EH (cell line): ENCODE measurements at regions not wholly inside any gene's neighbourhood (a gene's known extent, or its start where the extent isn't known, plus 50 kb on each side); places are given as distances from the start of the nearest gene placed in this dataset.
A peak's percentile ranks its signal among the peaks of the same experiment; 100 is the strongest.
"Not testable (repeated sequence)": the region's sequence is repeated elsewhere in the genome, so short reads cannot be mapped to it uniquely, and the experiment has no call there.

Source experiments
- DNase-seq: peaks from one replicate; pipeline ENCODE4 v3.0.0-alpha.2; 2015; ENCODE audit warnings: low read depth

GRCh38 chr4:12692815-12693214 lies 791.3 kb downstream of the RAB28 start:
- no peak for DNase-seq

DNA sequence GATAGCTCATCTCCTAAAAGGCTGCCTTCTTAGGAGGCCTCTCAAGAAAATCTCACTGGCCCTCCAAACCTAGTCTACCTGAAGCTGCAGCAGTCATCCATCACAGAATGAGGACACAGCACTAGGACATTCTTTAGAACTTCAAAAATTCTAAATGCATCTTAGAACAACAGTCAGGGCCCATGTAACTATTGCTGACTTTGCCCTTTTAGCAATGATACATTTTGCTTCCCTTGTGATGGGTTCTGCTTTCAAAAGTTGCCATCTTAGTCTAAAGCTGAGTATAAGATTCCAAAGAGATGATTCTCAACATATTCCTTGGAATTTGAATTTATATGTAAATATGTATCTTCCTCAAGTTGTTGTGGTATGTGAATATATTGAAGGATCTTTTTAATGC lies 793.0 kb downstream of the RAB28 start:
- DNase-seq: no peak

DNA sequence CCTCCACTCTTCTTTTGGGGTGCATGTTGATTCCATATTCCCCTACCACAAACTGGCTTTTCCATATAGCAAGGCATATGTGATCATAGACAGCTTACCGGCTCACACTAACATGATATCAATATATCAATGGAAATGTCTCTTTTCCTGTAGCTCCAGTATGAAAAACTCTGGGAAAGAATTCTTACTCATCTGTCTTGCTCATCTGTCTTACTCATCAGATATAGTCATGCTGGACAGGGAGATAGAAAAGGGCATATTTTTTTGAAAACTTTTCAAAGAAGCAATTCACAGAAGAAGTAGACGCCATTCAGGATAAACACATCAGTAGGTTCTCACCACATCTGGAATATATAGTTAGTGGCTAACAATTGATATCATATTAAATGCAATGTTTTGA lies 794.7 kb downstream of the RAB28 start:
- no peak for DNase-seq

- DNase-seq: no peak
These were observed 804.9 kb downstream of the RAB28 start for GRCh38 chr4:12679217-12679616.

GRCh38 chr4:12674184-12674583 lies 810.0 kb downstream of the RAB28 start:
- no peak for DNase-seq

DNA sequence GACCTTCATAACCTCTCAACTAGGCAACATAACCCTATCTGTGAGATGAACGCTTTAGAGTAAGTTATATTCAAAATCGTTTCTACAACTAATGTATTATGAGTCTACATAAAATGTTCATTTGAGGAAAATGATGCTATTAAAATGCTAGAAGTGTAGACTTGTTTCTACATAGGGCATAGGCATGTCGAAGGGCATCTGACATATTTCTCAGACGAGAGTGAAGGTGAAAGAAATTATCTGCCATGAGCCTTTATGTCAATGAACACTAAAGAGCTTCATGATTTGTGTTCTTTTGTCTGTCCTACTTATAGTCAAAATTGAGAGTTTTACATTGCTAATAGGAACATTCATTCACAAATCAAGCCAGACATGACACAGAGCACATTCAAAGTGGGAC lies 811.8 kb downstream of the RAB28 start:
- DNase-seq: no peak

GRCh38 chr4:12658146-12658545 lies 826.0 kb downstream of the RAB28 start:
- DNase-seq: no peak

DNA sequence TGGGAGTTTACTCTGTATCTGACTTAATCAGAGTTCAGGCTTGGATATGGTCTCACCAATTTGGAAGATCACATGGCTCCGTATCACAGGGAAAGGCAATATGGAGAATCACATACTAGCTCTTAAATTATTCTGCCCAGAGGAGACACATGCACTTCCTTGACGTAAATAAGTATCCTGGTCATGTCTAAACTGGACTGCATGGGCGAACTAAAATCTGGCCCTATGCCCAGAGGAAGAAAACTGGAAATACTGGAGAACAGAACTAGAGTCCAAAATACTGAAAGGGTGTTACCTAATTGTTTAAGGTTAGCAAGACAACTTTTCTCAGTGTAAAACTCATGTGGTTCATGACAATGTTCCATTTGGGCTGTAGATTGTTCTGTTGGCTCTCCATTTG lies 832.3 kb downstream of the RAB28 start:
- DNase-seq: no peak

DNA sequence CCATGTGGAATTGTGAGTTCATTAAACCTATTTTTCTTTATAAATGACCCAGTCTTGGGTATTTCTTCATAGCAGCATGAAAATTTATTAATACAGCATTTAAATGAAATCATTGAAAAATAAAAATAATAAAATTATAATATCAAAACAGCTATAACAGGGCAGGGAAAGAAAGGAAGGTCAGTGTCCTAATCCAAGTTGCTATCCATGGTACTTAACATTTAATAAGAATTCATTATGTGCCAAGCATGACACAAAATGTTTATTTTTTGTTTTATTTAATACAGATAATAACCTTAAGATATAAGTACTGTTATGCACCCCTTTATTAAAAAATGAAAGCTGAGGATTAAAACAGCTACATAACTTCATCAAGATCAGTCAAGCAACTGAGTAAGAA lies 838.4 kb downstream of the RAB28 start:
- no peak for DNase-seq

DNA sequence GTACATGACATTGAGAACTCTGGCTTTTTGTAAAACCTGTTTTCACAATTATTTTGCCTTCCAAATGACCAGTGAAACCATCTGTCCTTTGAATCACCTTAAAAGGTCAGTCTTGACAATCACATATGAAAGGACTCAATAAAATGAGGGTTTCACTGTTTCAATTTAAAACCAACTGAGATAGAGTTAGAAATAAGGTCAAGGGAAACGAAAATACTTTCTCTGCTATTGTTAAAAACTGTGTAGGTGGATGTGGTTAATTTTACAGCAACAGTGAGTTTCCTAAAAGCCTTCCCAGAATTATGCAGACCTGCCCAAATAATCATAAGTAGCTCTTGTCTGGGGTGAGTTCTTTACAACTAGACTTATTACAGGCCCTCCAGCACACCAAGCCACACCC lies 839.9 kb downstream of the RAB28 start:
- DNase-seq: no peak

DNA sequence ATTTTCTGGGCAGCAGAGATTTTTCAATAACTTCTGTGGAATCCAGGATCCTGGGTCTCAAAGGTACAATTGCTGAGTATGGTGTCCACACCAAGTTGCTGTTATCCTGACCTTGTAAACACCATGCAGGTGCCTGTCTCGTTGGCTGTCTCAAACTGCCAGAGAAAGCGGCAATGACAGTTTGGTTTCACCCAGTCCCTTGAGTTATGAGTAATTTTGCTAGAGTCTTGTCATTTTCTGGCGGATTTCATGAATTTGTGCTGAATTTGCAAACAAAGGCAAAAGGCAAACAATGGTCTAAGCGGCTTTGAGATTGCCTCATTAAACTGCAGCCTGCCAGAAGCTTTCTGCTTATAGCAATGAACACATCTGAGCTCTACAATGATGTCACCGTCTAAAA lies 847.9 kb downstream of the RAB28 start:
- DNase-seq: no peak

DNA sequence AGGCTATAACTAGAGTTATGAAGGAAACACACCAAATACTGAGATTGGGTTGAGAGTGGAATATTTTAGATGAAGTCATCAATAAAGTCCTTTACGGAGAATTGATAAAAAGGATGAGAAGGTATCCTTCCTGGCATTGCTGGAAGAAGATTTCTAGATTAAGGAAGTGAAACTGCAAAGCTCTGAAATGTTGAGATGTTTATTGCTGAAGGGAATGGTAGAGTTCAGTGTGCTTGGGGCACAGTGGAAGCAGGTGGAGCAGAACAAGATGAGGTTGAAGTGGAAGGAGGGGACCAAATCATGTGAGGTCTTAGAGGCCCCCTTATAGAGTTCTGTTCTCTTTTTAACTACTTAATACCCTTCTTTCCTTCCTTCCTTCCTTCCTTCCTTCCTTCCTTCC lies 848.5 kb downstream of the RAB28 start:
- no peak for DNase-seq

DNA sequence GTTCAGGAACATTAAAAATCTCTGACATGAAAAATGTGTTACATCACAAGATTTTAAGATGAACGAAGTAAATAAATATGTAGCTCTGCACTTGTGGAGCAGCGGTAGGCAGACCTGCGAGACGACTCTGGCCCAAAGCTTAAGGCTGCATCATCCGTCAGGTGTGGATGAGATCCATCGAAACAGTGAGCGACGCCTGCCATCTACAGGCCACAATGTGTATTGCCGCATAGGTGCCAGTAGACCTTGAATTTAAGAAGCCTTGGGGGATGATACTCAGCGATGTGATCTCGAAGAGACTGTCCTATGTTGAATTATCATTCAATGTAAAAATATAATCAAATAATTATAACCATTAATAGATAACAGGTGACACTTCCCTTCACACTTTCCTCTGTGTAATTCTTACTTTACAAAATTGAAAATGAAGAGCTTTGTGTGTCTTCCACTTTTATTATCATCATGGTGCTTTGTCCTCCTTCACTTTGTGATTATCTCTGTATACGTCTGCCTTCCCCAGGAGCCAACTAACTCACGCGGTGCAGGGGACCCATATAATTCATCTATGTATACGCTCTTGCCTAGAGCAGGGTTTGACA lies 851.0 kb downstream of the RAB28 start:
- peak; percentile 49 for DNase-seq

DNA sequence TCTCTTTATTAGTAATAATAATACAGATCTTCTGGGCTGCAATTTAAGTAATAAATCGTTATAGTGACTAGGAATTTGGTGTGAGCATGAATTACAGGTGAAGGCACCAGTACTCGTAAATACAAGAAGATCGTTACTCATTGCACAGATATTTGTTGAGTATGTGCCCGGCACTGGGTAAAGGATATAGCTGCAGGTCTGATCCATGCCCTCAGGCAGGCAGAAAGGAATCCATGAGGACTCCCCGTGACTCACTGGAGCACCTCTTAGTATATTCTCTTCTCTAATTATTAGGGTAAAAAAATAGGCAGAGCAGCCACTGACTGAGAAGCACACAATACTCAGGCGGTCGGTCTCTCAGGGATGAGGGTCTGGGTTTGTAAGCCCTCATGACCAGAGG lies 868.3 kb downstream of the RAB28 start:
- DNase-seq: no peak

DNA sequence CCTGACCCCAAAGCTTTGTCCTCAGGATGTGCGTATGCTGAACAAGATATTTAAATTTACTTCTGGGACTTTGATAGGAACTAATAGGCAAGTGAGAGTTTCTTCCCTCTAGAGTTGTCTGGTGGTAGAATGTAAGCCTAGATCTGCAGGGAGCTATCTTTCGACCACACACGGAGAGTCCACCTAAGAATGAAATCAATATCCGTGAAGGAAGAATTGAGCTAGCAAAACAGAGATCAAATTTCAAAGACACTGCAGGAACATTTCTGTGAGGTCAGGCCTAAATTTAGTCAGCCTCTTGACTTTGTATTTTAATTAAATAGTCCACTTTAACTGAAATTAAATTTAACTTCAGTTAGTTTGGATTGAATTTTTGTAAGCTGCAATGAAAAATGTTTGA lies 871.3 kb downstream of the RAB28 start:
- no peak for DNase-seq

GRCh38 chr4:12609212-12609875 lies 874.8 kb downstream of the RAB28 start:
- not testable (repeated sequence) for DNase-seq

DNA sequence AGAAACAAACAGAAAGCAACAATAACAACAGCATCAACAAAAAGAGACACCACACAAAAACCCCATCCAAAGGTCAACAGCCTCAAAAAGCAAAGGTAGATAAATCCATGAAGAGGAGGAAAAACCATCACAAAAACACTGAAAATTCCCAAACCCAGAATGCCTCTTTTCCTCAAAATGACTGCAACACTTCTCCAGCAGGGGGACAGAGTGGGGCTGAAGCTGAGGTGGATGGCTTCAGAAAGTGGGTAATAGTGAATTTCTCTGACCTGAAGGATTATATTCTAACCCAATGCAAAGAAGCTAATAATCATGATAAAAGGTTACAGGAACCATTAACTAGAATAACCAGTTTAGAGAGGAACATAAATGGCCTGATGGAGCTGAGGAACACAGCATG lies 888.2 kb downstream of the RAB28 start:
- DNase-seq: no peak

- DNase-seq: no peak
These were observed 888.7 kb downstream of the RAB28 start for GRCh38 chr4:12595489-12595888.

DNA sequence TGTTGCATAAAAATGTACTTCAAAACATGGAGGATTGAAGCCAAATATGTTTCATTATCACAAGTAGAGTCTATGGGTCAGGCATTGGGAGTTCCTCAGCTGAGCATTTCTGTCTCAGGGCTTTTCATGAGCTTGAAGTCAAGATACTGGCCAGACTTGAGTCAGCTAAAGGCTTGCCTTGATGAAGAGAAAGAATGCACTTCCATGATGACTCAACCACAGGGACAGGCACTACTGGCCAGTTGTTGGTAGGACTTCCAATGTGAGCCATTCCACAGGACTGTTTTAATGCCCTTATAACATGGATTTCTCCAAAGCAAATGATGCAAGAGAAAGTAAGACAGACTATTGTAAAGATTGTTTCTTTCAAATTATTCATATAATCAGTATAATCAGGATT lies 895.6 kb downstream of the RAB28 start:
- no peak for DNase-seq

DNA sequence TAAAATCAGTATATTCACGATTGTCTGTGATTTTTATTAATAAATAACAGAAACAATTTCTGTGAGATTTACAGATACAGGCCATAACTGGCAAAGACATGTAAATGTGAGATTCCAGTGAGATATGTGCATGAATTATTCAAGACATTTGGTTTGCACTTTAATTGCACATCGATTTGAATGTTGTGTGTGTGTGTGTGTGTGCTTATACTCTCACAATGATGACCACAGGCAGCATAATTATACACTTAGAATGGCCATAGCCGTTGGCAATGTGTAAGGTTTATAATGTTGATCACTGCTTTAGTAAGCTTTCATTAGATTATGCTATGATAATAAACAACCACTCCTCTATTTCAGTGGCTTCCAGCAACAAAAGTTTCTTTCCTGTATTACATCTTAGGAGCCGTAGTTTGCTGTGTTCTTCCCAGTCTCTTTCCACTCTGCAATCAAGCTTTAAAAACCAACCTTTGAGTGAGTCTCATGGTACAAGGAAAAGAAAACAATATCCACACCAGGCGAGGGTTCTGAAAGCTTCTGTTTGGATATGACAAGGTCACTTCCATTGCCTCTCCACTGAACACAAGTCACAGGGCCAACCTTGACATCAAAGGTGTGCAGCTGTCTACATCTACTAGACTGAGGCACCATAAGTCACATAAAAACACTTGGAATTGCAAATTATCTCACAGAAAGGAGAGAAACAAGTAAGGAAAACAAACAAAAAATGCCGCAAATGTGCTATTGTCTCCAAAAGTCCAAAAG lies 897.7 kb downstream of the RAB28 start:
- DNase-seq: no peak

GRCh38 chr4:12584116-12584875 lies 899.8 kb downstream of the RAB28 start:
- DNase-seq: no peak

GRCh38 chr4:12583275-12583674 lies 900.9 kb downstream of the RAB28 start:
- no peak for DNase-seq

DNA sequence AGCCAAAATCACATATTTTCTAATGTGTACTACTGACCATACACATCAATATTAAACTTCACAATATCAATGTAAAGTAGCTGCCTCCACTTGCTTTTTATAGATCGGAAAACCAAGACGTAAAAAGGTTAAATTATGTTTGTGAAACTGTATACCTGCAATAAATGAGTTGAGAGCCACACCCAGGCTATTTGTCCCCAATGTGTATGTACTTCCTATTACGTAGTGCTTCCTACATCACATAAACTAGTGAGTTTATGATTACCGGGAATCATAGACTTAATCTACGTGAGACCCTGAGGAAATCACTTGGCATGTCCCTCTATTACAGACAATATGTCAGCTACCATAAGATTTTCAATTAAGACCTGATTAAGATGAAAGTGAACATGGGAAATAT lies 903.4 kb downstream of the RAB28 start:
- no peak for DNase-seq
